RWPE2 (cell line): ENCODE measurements at regions not wholly inside any gene's neighbourhood (a gene's known extent, or its start where the extent isn't known, plus 50 kb on each side); places are given as distances from the start of the nearest gene placed in this dataset.

Source experiments
- ATAC-seq: fragments of 200-7000 bp; cut with Tn5 transposase; 3 replicates; pipeline ENCODE4 v1.9.1; 2021; ENCODE audit warnings: low read depth
- DNase-seq: peaks from one replicate; pipeline ENCODE4 v3.0.0-alpha.2; 2020; ENCODE audit warnings: low spot score
- H3K27ac ChIP-seq: fragments of 450-650 bp; 2 replicates; pipeline ENCODE4 v1.5.1; 2017; ENCODE audit warnings: mild to moderate bottlenecking; ENCODE audit not compliant: poor library complexity, severe bottlenecking
- H3K27me3 ChIP-seq: fragments of 250-450 bp; sonication (Bioruptor Pico); 2 replicates; pipeline ENCODE4 v1.5.1; 2021; ENCODE audit warnings: mild to moderate bottlenecking, moderate library complexity; ENCODE audit not compliant: insufficient read depth, poor library complexity, severe bottlenecking
- H3K36me3 ChIP-seq: fragments of 250-450 bp; sonication (Bioruptor Pico); 2 replicates; pipeline ENCODE4 v1.5.1; 2020; ENCODE audit warnings: low read depth, mild to moderate bottlenecking, moderate library complexity
- H3K4me1 ChIP-seq: fragments of 250-450 bp; sonication (Bioruptor Pico); 2 replicates; pipeline ENCODE4 v1.5.1; 2021; ENCODE audit warnings: mild to moderate bottlenecking, moderate library complexity; ENCODE audit not compliant: insufficient read depth, poor library complexity, severe bottlenecking
- H3K4me3 ChIP-seq: fragments of 250-450 bp; sonication (Bioruptor Pico); 2 replicates; pipeline ENCODE4 v1.5.1; 2021; ENCODE audit warnings: mild to moderate bottlenecking, moderate library complexity; ENCODE audit not compliant: severe bottlenecking
- H3K9me3 ChIP-seq: fragments of 250-450 bp; sonication (Bioruptor Pico); 2 replicates; pipeline ENCODE4 v1.5.1; 2021; ENCODE audit warnings: mild to moderate bottlenecking, moderate library complexity; ENCODE audit not compliant: severe bottlenecking
- CTCF ChIP-seq: fragments of 450-650 bp; IDR thresholded peaks from one replicate; pipeline ENCODE4 v1.5.1; 2017; ENCODE audit warnings: mild to moderate bottlenecking, moderate library complexity; ENCODE audit not compliant: poor library complexity, severe bottlenecking

- DNase-seq: no peak
Observed at GRCh38 chr9:78806492-78807160, 509.7 kb downstream of the PSAT1 start.

GRCh38 chr9:78807286-78807685 is 510.4 kb downstream of the PSAT1 start:
- Histone ChIP-seq H3K36me3 (no peaks in the 10 kb centered on the region), H3K27ac (no peak overlapping the region), H3K4me3 (no peak overlapping the region), H3K4me1 (peaks cover 4% of the 10 kb centered on the region), H3K27me3 (no peaks in the 10 kb centered on the region), H3K9me3 (no peaks in the 10 kb centered on the region)
- DNase-seq: no peak
- TF ChIP-seq CTCF: no peak
- no peak for ATAC-seq

More at GRCh38 chr9:78806492-78807160, 509.7 kb downstream of the PSAT1 start:
- no peak overlapping the region for H3K27ac ChIP-seq
- no peaks in the 10 kb centered on the region for H3K27me3 ChIP-seq
- H3K4me1 ChIP-seq: peaks cover 2% of the 10 kb centered on the region
- TF ChIP-seq CTCF: no peak
- H3K9me3 ChIP-seq: no peaks in the 10 kb centered on the region
- no peak for ATAC-seq
- no peak overlapping the region for H3K4me3 ChIP-seq
- no peaks in the 10 kb centered on the region for H3K36me3 ChIP-seq

GRCh38 chr9:78808048-78808447 is 511.1 kb downstream of the PSAT1 start:
- H3K27ac ChIP-seq: no peak overlapping the region
- H3K4me1 ChIP-seq: peaks cover 4% of the 10 kb centered on the region
- H3K9me3 ChIP-seq: no peaks in the 10 kb centered on the region
- H3K36me3 ChIP-seq: no peaks in the 10 kb centered on the region
- no peak for TF ChIP-seq CTCF
- ATAC-seq: no peak
- DNase-seq: no peak
- no peaks in the 10 kb centered on the region for H3K27me3 ChIP-seq
- H3K4me3 ChIP-seq: no peak overlapping the region

- no peak overlapping the region for H3K4me3 ChIP-seq
- no peaks in the 10 kb centered on the region for H3K36me3 ChIP-seq
- H3K27me3 ChIP-seq: no peaks in the 10 kb centered on the region
- no peaks in the 10 kb centered on the region for H3K9me3 ChIP-seq
- peaks cover 4% of the 10 kb centered on the region for H3K4me1 ChIP-seq
- DNase-seq (no peak), ATAC-seq (peak; percentile 54; the same call in 1 of the 3 replicates)
- no peak overlapping the region for H3K27ac ChIP-seq
- TF ChIP-seq CTCF: no peak
Observed at GRCh38 chr9:78811622-78812276, 514.8 kb downstream of the PSAT1 start.

GRCh38 chr9:78812665-78813064 is 515.7 kb downstream of the PSAT1 start:
- Histone ChIP-seq H3K9me3 (no peaks in the 10 kb centered on the region), H3K27ac (no peak overlapping the region), H3K4me3 (no peak overlapping the region), H3K4me1 (peaks cover 4% of the 10 kb centered on the region), H3K27me3 (no peaks in the 10 kb centered on the region), H3K36me3 (no peaks in the 10 kb centered on the region)
- ATAC-seq: no peak
- DNase-seq: no peak
- no peak for TF ChIP-seq CTCF
